Body of pancreas (tissue), 4 donors: ENCODE measurements at regions not wholly inside any gene's neighbourhood (a gene's known extent, or its start where the extent isn't known, plus 50 kb on each side); places are given as distances from the start of the nearest gene placed in this dataset.

ENCODE experiments used
- POLR2A ChIP-seq, 3 donors: fragments of 450-650 bp; IDR thresholded peaks; one replicate each; pipeline ENCODE4 v1.6.1; 2016; ENCODE audit warnings: antibody characterized with exemption in 3 of 3, mild to moderate bottlenecking in 2 of 3
- TF ChIP-seq, protein P1 (sequence below), 7 experiments: fragments of 450-650 bp in 4 of 7; fragments of 200-600 bp in 3 of 7; sonication (generic) in 3 of 7; IDR thresholded peaks; one replicate each; pipeline ENCODE4 v1.5.1; 2016 to 2019; ENCODE audit warnings: antibody characterized with exemption in 7 of 7

DNA sequence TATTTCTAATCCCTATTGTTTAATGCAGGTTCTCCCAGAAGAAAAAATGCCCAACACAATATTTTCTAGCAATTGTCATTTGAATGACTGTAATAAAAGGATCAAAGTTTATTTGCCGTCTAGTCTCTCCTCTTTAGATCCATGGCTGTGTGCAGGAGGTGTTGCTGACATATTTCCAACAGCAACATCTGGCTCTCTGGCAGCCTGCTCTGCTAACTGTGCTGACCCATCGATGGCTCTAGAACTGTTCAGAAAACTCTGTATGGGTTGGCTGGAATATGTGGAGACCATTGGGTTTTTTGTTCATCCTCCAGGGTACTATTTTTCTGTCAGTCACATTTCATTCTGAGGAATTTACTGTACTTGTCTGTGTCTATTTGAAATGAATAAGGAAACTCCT is 202.0 kb upstream of the SLC27A6 start:
- TF ChIP-seq, protein P1, sequence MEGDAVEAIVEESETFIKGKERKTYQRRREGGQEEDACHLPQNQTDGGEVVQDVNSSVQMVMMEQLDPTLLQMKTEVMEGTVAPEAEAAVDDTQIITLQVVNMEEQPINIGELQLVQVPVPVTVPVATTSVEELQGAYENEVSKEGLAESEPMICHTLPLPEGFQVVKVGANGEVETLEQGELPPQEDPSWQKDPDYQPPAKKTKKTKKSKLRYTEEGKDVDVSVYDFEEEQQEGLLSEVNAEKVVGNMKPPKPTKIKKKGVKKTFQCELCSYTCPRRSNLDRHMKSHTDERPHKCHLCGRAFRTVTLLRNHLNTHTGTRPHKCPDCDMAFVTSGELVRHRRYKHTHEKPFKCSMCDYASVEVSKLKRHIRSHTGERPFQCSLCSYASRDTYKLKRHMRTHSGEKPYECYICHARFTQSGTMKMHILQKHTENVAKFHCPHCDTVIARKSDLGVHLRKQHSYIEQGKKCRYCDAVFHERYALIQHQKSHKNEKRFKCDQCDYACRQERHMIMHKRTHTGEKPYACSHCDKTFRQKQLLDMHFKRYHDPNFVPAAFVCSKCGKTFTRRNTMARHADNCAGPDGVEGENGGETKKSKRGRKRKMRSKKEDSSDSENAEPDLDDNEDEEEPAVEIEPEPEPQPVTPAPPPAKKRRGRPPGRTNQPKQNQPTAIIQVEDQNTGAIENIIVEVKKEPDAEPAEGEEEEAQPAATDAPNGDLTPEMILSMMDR (IDR thresholded peaks at IDR 0.05), result no peak
- TF ChIP-seq POLR2A (IDR thresholded peaks at IDR 0.05), result no peak
